ENCODE measurements at regions not wholly inside any gene's neighbourhood (a gene's known extent, or its start where the extent isn't known, plus 50 kb on each side); places are given as distances from the start of the nearest gene placed in this dataset.

GRCh38 chr11:70687716-70688115, 289.4 kb downstream of the CTTN start:
- Mint-ChIP-seq H3K4me3 (no peak overlapping the region), H3K36me3 (ENCODE audit: low read depth) (no peaks in the 10 kb centered on the region), H3K4me1 (no peaks in the 10 kb centered on the region), H3K27me3 (no peaks in the 10 kb centered on the region), H3K27ac (no peak overlapping the region), H3K9me3 (peaks cover 3% of the 10 kb centered on the region)
- no peak for DNase-seq
- POLR2A ChIA-PET = no interaction called here
- CTCF ChIA-PET = no interaction called here

DNA sequence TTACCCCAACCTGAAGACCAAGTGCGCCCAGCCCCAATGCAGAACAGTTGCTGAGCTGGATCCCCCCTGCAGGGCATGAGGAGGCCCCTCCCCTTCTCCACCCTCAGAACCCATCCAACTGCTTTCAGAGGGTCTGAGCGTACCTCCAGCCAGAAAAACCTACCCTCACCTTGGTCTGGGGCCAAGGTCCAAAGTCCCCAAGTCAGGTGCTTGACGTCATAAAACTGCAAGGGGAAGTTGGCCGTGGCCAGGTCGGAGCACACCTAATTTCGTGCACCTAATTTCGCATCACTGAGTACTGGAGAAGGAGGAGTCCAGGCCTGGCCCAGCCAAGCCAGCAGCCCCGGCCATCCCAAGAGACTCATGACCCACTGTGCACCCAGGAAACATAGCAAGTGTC, 289.8 kb downstream of the CTTN start:
- H3K4me1 Mint-ChIP-seq = no peaks in the 10 kb centered on the region

DNA sequence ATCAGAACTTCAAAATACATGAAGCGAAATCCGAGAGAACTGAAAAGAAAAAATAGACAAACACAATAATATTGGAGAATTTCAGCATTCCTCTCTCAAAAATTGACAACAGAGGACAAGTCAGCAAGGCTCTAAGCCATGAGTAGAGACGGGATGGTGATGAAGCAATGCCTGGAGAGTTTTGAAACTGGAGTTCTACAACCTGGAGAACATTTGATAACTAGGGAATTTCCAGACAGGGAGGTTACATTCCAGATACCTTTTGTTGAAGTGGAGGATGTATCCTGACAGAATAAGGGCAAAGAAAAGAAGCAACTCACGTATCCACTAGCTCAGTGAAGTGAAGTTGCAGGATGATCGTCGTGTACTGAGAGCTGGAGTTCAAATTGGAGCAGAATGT, 291.4 kb downstream of the CTTN start:
- no peak overlapping the region for H3K4me3 Mint-ChIP-seq
- no peak overlapping the region for H3K27ac Mint-ChIP-seq
- H3K27me3 Mint-ChIP-seq = no peaks in the 10 kb centered on the region
- no peaks in the 10 kb centered on the region for H3K36me3 Mint-ChIP-seq (ENCODE audit: low read depth)
- DNase-seq = no peak
- H3K9me3 Mint-ChIP-seq = peaks cover 3% of the 10 kb centered on the region
- ChIA-PET CTCF (no interaction called here), POLR2A (interaction anchor here (0.6 kb wide), 1 partner anchor 24 kb away, joined by 3 read pairs; no protein-coding TSS in a partner anchor)
- H3K4me1 Mint-ChIP-seq = no peaks in the 10 kb centered on the region

More for the DNA sequence above, 289.8 kb downstream of the CTTN start:
- H3K27ac Mint-ChIP-seq = no peak overlapping the region
- no peaks in the 10 kb centered on the region for H3K27me3 Mint-ChIP-seq
- no peaks in the 10 kb centered on the region for H3K36me3 Mint-ChIP-seq (ENCODE audit: low read depth)
- no peak for DNase-seq
- H3K9me3 Mint-ChIP-seq = peaks cover 3% of the 10 kb centered on the region
- ChIA-PET POLR2A (no interaction called here), CTCF (no interaction called here)
- no peak overlapping the region for H3K4me3 Mint-ChIP-seq

GRCh38 chr11:70692131-70692530, 293.8 kb downstream of the CTTN start:
- no peaks in the 10 kb centered on the region for H3K27me3 Mint-ChIP-seq
- DNase-seq = no peak
- H3K27ac Mint-ChIP-seq = no peak overlapping the region
- ChIA-PET CTCF (no interaction called here), POLR2A (no interaction called here)
- H3K4me1 Mint-ChIP-seq = no peaks in the 10 kb centered on the region
- peaks cover 3% of the 10 kb centered on the region for H3K9me3 Mint-ChIP-seq
- H3K36me3 Mint-ChIP-seq (ENCODE audit: low read depth) = no peaks in the 10 kb centered on the region
- no peak overlapping the region for H3K4me3 Mint-ChIP-seq

- H3K36me3 Mint-ChIP-seq (ENCODE audit: low read depth) = no peaks in the 10 kb centered on the region
- peaks cover 3% of the 10 kb centered on the region for H3K9me3 Mint-ChIP-seq
- H3K4me3 Mint-ChIP-seq = no peak overlapping the region
- CTCF ChIA-PET = no interaction called here
- H3K27ac Mint-ChIP-seq = no peak overlapping the region
- H3K27me3 Mint-ChIP-seq = no peaks in the 10 kb centered on the region
- no peak for DNase-seq
- peaks cover 3% of the 10 kb centered on the region for H3K4me1 Mint-ChIP-seq
- POLR2A ChIA-PET = no interaction called here
Observed at GRCh38 chr11:70694371-70694770, 296.0 kb downstream of the CTTN start.

DNA sequence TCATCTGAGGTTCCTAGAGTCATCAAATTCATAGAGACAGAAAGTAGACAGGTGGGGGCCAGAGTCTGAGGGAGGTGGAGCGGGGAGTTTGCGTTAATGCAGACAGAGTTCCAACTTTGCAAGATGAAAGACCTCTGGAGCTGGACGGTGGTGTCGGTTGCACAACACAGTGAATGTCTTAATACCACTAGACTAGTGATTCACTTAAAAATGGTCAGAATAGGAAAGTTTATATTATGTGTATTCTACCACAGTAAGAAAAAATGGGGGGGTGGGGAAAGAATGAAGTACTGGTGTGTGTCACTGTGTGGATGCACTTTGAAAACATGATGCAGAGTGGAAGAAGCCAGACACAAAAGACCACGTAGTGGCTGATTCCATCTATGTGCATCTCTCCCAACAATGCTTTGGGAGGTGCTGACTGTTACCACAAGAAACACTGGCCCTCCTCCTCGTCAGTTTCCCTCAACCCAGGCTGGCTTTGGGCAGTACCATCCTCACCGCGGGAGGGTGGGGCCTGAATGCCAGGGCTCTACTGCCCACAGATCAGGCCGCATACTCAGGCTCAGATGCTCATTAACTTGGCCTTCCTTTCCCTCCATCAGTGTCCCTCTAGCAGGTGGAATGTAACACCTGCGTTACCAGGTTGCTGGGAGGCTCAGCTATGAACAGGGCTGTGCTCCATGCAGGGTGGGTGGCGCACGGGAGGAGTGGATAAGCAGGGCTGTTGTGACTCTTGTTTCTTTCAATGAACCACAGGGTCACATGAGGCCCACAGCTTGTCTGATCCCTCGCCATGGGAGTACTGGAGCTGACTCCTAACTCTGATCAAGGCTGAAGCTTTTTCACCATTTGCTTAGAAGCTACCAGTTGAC, 297.0 kb downstream of the CTTN start:
- Mint-ChIP-seq H3K9me3 (no peaks in the 10 kb centered on the region), H3K27me3 (no peaks in the 10 kb centered on the region)
- POLR2A ChIA-PET = no interaction called here

GRCh38 chr11:70696076-70696475, 297.7 kb downstream of the CTTN start:
- POLR2A ChIA-PET = no interaction called here
- CTCF ChIA-PET = no interaction called here
- peaks cover 3% of the 10 kb centered on the region for H3K4me1 Mint-ChIP-seq
- no peak overlapping the region for H3K27ac Mint-ChIP-seq
- no peak overlapping the region for H3K4me3 Mint-ChIP-seq
- no peaks in the 10 kb centered on the region for H3K27me3 Mint-ChIP-seq
- H3K36me3 Mint-ChIP-seq (ENCODE audit: low read depth) = no peaks in the 10 kb centered on the region
- no peaks in the 10 kb centered on the region for H3K9me3 Mint-ChIP-seq
- no peak for DNase-seq

More for the DNA sequence above, 297.0 kb downstream of the CTTN start:
- Mint-ChIP-seq H3K36me3 (ENCODE audit: low read depth) (no peaks in the 10 kb centered on the region), H3K4me3 (no peak overlapping the region), H3K4me1 (peaks cover 3% of the 10 kb centered on the region), H3K27ac (no peak overlapping the region)
- DNase-seq = no peak
- CTCF ChIA-PET = no interaction called here

DNA sequence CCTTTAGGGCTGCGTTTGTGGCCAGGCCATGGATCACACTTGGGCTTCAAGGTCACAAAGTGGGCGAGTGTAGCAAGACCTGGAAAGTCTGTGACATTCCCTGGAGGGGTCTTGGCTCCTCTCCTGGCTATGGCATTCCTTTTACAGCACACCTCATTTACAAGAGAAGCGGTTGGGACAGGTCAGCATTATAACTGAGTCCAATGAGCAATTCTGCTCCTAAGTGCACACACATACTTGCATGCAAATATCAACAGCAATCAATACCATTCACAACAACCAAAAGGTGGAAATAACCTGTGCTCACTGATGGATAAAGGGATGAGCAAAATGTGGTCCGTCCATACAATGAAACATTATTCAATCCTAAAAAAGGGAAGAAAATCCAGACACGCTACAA, 298.2 kb downstream of the CTTN start:
- Mint-ChIP-seq H3K36me3 (ENCODE audit: low read depth) (no peaks in the 10 kb centered on the region), H3K27ac (no peak overlapping the region), H3K27me3 (no peaks in the 10 kb centered on the region), H3K4me1 (peaks cover 3% of the 10 kb centered on the region), H3K4me3 (no peak overlapping the region), H3K9me3 (no peaks in the 10 kb centered on the region)
- POLR2A ChIA-PET = no interaction called here
- CTCF ChIA-PET = no interaction called here
- no peak for DNase-seq

DNA sequence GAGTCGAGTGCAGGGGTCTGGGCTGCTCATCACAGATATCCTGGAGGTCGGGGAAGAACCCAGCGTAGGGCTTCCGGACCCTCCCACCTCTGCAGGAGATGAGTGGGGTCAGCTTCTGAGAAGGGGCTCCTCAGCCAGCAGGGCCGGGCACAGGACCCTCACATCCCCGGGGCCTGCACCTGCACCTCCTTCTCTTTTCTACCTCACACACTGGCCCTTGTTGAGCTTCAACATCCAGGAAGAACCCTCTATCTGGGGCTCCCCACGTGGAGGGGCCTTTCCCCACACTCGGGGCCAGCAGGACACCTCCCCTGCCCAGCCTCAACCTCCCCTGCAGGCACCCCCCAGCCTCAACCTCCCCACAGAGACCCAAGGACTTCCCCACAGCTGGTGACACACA, 299.4 kb downstream of the CTTN start:
- ChIA-PET CTCF (no interaction called here), POLR2A (no interaction called here)
- no peak overlapping the region for H3K4me3 Mint-ChIP-seq
- H3K27me3 Mint-ChIP-seq = no peaks in the 10 kb centered on the region
- H3K27ac Mint-ChIP-seq = no peak overlapping the region
- no peaks in the 10 kb centered on the region for H3K9me3 Mint-ChIP-seq
- no peaks in the 10 kb centered on the region for H3K36me3 Mint-ChIP-seq (ENCODE audit: low read depth)
- no peak for DNase-seq
- H3K4me1 Mint-ChIP-seq = peaks cover 3% of the 10 kb centered on the region

DNA sequence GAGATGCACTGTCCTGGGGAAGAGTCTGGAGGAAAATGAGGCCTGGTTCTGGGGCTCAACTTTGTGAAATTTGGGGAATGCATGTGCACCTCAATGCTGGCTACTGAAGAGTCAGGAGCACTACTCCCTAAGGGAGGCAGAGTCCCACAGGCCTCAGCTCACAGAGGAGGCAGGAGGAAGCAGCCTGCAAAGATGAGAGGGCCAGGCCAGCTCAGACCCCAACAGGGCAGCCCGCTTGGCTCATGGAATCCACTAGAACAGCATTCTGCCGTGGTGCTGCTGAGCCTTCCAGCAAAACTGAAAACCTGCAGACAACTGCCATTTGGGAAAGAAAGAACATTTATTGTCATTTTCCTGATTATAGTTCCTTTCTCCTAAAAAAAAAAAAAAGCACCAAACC, 300.5 kb downstream of the CTTN start:
- H3K4me1 Mint-ChIP-seq = peaks cover 3% of the 10 kb centered on the region
- ChIA-PET POLR2A (no interaction called here), CTCF (no interaction called here)
- H3K4me3 Mint-ChIP-seq = no peak overlapping the region
- H3K9me3 Mint-ChIP-seq = no peaks in the 10 kb centered on the region
- DNase-seq = no peak
- H3K27ac Mint-ChIP-seq = no peak overlapping the region
- no peaks in the 10 kb centered on the region for H3K27me3 Mint-ChIP-seq
- H3K36me3 Mint-ChIP-seq (ENCODE audit: low read depth) = no peaks in the 10 kb centered on the region

- H3K27me3 Mint-ChIP-seq = no peaks in the 10 kb centered on the region
- ChIA-PET POLR2A (no interaction called here), CTCF (no interaction called here)
- H3K36me3 Mint-ChIP-seq (ENCODE audit: low read depth) = no peaks in the 10 kb centered on the region
- no peak overlapping the region for H3K27ac Mint-ChIP-seq
- no peak for DNase-seq
- peaks cover 3% of the 10 kb centered on the region for H3K4me1 Mint-ChIP-seq
- H3K9me3 Mint-ChIP-seq = no peaks in the 10 kb centered on the region
- H3K4me3 Mint-ChIP-seq = no peak overlapping the region
Observed at GRCh38 chr11:70699294-70700221, 301.2 kb downstream of the CTTN start.

GRCh38 chr11:70700453-70700852, 302.1 kb downstream of the CTTN start:
- no peaks in the 10 kb centered on the region for H3K27me3 Mint-ChIP-seq
- H3K4me3 Mint-ChIP-seq = no peak overlapping the region
- ChIA-PET CTCF (no interaction called here), POLR2A (no interaction called here)
- H3K4me1 Mint-ChIP-seq = peaks cover 3% of the 10 kb centered on the region
- H3K27ac Mint-ChIP-seq = no peak overlapping the region
- no peaks in the 10 kb centered on the region for H3K36me3 Mint-ChIP-seq (ENCODE audit: low read depth)
- H3K9me3 Mint-ChIP-seq = no peaks in the 10 kb centered on the region
- DNase-seq = no peak

- POLR2A ChIA-PET = no interaction called here
- Mint-ChIP-seq H3K27ac (no peak overlapping the region), H3K4me1 (peaks cover 3% of the 10 kb centered on the region), H3K9me3 (no peaks in the 10 kb centered on the region), H3K27me3 (no peaks in the 10 kb centered on the region), H3K4me3 (no peak overlapping the region), H3K36me3 (ENCODE audit: low read depth) (no peaks in the 10 kb centered on the region)
- no peak for DNase-seq
- CTCF ChIA-PET = no interaction called here
Observed at GRCh38 chr11:70700871-70701270, 302.5 kb downstream of the CTTN start.
